CD8-positive, alpha-beta memory T cell (primary cell): ENCODE measurements at regions not wholly inside any gene's neighbourhood (a gene's known extent, or its start where the extent isn't known, plus 50 kb on each side); places are given as distances from the start of the nearest gene placed in this dataset.

Experiments
- CTCF ChIA-PET: fragments of 350-600 bp; sonication (Branson Sonifier 250); formaldehyde crosslinking; loops from one replicate; lab custom pipeline; 2021; ENCODE audit warnings: antibody characterized with exemption; lab: Charles Lee
- POLR2A ChIA-PET: fragments of 350-600 bp; sonication (Branson Sonifier 250); formaldehyde crosslinking; loops from one replicate; lab custom pipeline; 2021; ENCODE audit warnings: antibody characterized with exemption; lab: Charles Lee
- DNase-seq, 5 donors: peaks; one replicate each; pipeline versions ENCODE4 v3.0.0 to v3.0.0-alpha.2; 2020 to 2022; ENCODE audit warnings: mixed read lengths in 1 of 5
- H3K27ac ChIP-seq: one replicate; pipeline ENCODE4 v1.7.0; 2013; ENCODE audit warnings: low read depth, mild to moderate bottlenecking, low read length, moderate library complexity
- H3K27me3 ChIP-seq: 2 replicates; pipeline ENCODE4 v1.7.0; 2013; ENCODE audit warnings: low read length, mild to moderate bottlenecking; ENCODE audit not compliant: insufficient read depth, poor library complexity, severe bottlenecking
- H3K36me3 ChIP-seq: 2 replicates; pipeline ENCODE4 v1.7.0; 2013; ENCODE audit warnings: mild to moderate bottlenecking, low read length, moderate library complexity; ENCODE audit not compliant: insufficient read depth
- H3K4me1 ChIP-seq: 2 replicates; pipeline ENCODE4 v1.7.0; 2013; ENCODE audit warnings: mild to moderate bottlenecking, low read length, moderate library complexity; ENCODE audit not compliant: insufficient read depth
- H3K4me3 ChIP-seq: 2 replicates; pipeline ENCODE4 v1.7.0; 2013; ENCODE audit warnings: mild to moderate bottlenecking, low read length
- H3K9me3 ChIP-seq: 2 replicates; pipeline ENCODE4 v1.7.0; 2013; ENCODE audit warnings: mild to moderate bottlenecking, low read length
- H3K27ac Mint-ChIP-seq, 8 donors: one replicate each; pipeline ENCODE4 v1.8.0; 2020 to 2021; ENCODE audit warnings: mixed read lengths in 8 of 8, mild to moderate bottlenecking in 6 of 8, inconsistent platforms in 3 of 8, moderate library complexity in 3 of 8
- H3K27me3 Mint-ChIP-seq, 2 donors: one replicate each; pipeline ENCODE4 v1.8.0; 2020 to 2021; ENCODE audit warnings: mixed read lengths in 2 of 2, mild to moderate bottlenecking in 1 of 2, moderate library complexity in 1 of 2
- H3K36me3 Mint-ChIP-seq, 3 donors: one replicate each; pipeline ENCODE4 v1.8.0; 2020 to 2021; ENCODE audit warnings: mixed read lengths in 3 of 3, inconsistent platforms in 1 of 3, mild to moderate bottlenecking in 1 of 3
- H3K4me1 Mint-ChIP-seq, 3 donors: one replicate each; pipeline ENCODE4 v1.8.0; 2020 to 2021; ENCODE audit warnings: mixed read lengths in 3 of 3, inconsistent platforms in 1 of 3, mild to moderate bottlenecking in 1 of 3
- H3K4me3 Mint-ChIP-seq, 7 donors: one replicate each; pipeline ENCODE4 v1.8.0; 2020 to 2021; ENCODE audit warnings: mixed read lengths in 7 of 7, mild to moderate bottlenecking in 6 of 7, moderate library complexity in 4 of 7, inconsistent platforms in 2 of 7
- H3K9me3 Mint-ChIP-seq, 5 donors: one replicate each; pipeline ENCODE4 v1.8.0; 2020 to 2022; ENCODE audit warnings: mixed read lengths in 5 of 5, mild to moderate bottlenecking in 3 of 5, moderate library complexity in 2 of 5, inconsistent platforms in 1 of 5

DNA sequence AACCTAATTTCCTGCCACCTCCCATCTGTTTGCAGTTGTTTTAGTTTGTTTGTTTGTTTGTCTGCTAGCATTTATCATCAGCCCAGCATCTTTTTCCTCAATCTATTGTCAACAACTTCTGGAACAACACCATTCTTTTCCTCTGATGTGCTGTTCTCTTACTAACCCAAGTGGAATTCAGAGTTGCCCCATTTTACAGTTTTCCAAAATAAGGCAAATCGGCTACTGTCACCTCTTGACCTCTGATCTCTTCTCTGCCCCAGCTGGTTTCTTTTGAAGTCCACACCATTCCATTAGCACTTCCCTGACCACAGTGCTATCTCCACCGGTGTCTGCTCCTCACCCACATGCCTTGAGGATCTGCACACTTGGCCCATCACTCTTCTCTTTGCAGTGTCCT lies 102.4 kb downstream of the EFNB2 start:
- Histone ChIP-seq H3K9me3 (no peaks in the 10 kb centered on the region), H3K4me3 (no peak overlapping the region), H3K27me3 (no peaks in the 10 kb centered on the region), H3K27ac (no peak overlapping the region), H3K4me1 (no peaks in the 10 kb centered on the region), H3K36me3 (no peaks in the 10 kb centered on the region)
- Mint-ChIP-seq H3K27me3 (peaks cover 0 to 16% of the 10 kb centered on the region in 2 donors), H3K36me3 (no peaks in the 10 kb centered on the region), H3K27ac (no peak overlapping the region), H3K9me3 (peaks cover 0 to 2% (median 0%) of the 10 kb centered on the region in 5 donors), H3K4me1 (no peaks in the 10 kb centered on the region), H3K4me3 (no peak overlapping the region)
- DNase-seq = no peak
- POLR2A ChIA-PET = no interaction called here
- CTCF ChIA-PET = no interaction called here

DNA sequence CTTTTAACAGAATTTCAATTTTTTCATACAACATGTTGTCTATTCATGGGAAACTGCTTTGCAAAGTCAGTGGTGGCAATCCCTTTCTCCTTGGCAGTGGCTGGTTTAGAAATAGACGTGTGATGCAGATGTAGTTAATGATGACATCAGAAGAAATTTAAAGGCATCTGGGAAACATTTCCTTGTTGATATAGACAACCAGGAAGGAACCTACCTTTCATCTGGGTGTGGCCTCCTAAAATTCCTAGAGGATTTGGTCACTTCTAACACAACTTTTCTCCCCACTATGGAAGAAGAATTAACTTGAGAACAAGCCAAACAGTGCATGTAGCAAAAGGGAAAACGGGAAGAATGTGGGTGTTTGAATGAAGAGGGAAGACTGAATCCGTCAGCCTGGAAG lies 102.8 kb downstream of the EFNB2 start:
- Mint-ChIP-seq H3K27ac (no peak overlapping the region), H3K27me3 (peaks cover 0 to 17% of the 10 kb centered on the region in 2 donors), H3K9me3 (peaks cover 0 to 2% (median 0%) of the 10 kb centered on the region in 5 donors), H3K4me1 (no peaks in the 10 kb centered on the region), H3K36me3 (no peaks in the 10 kb centered on the region), H3K4me3 (no peak overlapping the region)
- CTCF ChIA-PET = no interaction called here
- DNase-seq = no peak
- Histone ChIP-seq H3K36me3 (no peaks in the 10 kb centered on the region), H3K4me1 (no peaks in the 10 kb centered on the region), H3K9me3 (no peaks in the 10 kb centered on the region), H3K4me3 (no peak overlapping the region), H3K27me3 (no peaks in the 10 kb centered on the region), H3K27ac (no peak overlapping the region)
- POLR2A ChIA-PET = no interaction called here

DNA sequence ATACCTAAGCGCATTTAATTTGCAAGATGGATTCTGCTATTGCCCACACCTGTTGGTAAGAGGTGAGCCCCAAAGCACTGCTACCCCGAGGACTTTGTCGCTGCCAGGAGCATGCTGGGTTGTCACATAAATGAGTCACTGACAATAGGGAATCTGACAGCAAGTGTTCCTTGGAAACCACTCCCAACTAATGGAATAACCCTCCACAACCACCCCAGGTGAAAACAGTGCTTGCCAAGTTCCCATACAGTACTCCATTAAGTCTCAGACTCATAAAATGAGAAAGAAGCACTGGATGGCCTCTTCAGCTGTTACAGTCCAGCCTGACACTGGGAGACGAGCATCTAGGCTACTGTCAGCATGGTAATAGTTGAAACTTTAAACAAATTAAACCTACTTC lies 108.6 kb downstream of the EFNB2 start:
- no peaks in the 10 kb centered on the region for H3K36me3 Mint-ChIP-seq
- no peaks in the 10 kb centered on the region for H3K9me3 ChIP-seq
- H3K27ac Mint-ChIP-seq = no peak overlapping the region
- ChIA-PET CTCF (no interaction called here), POLR2A (no interaction called here)
- no peaks in the 10 kb centered on the region for H3K27me3 ChIP-seq
- peaks cover 0 to 19% of the 10 kb centered on the region in 2 donors for H3K27me3 Mint-ChIP-seq
- no peaks in the 10 kb centered on the region for H3K36me3 ChIP-seq
- H3K4me3 Mint-ChIP-seq = no peak overlapping the region
- H3K9me3 Mint-ChIP-seq = peaks cover 0 to 2% (median 0%) of the 10 kb centered on the region in 5 donors
- no peak overlapping the region for H3K27ac ChIP-seq
- no peak overlapping the region for H3K4me3 ChIP-seq
- no peak for DNase-seq
- no peaks in the 10 kb centered on the region for H3K4me1 Mint-ChIP-seq
- H3K4me1 ChIP-seq = no peaks in the 10 kb centered on the region

DNA sequence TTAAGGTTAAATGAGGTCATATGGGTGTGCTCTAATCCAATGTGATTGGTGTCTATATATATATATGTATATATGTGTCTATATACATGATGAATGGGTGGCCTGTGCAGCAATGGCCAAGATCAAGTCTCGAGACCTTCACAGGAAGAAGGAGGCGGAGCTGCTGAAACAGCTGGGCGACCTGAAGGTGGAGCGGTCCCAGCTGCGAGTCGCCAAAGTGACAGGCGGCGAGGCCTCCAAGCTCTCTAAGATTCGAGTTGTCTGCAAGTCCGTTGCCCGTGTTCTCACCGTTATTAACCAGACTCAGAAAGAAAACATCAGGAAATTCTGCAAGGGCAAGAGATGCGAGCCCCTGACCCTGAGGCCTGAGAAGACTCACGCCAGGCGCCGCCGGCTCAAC lies 109.8 kb downstream of the EFNB2 start:
- Histone ChIP-seq H3K9me3 (no peaks in the 10 kb centered on the region), H3K4me1 (no peaks in the 10 kb centered on the region), H3K36me3 (no peaks in the 10 kb centered on the region), H3K4me3 (no peak overlapping the region), H3K27ac (no peak overlapping the region), H3K27me3 (no peaks in the 10 kb centered on the region)
- H3K4me3 Mint-ChIP-seq = no peak overlapping the region
- no peak for DNase-seq
- H3K27me3 Mint-ChIP-seq = peaks cover 0 to 19% of the 10 kb centered on the region in 2 donors
- H3K36me3 Mint-ChIP-seq = no peaks in the 10 kb centered on the region
- ChIA-PET POLR2A (no interaction called here), CTCF (no interaction called here)
- no peak overlapping the region for H3K27ac Mint-ChIP-seq
- H3K4me1 Mint-ChIP-seq = no peaks in the 10 kb centered on the region
- H3K9me3 Mint-ChIP-seq = no peaks in the 10 kb centered on the region

DNA sequence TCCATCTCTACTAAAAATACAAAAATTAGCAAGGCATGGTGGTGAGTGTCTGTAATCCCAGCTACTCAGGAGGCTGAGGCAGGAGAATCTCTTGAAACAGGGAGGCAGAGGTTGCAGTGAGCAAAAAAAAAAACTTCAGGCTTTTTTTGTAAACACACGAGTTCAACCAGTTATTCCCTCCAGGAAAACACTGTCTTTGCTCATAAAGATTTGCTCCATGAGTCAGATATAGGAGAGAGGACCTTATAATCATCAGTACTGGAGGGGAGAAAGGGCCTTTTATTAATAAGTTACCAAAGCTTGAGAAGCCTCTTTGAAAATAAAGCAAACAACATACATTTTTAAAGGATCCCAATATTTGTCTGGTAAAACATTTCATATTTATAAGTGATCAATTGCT lies 110.7 kb downstream of the EFNB2 start:
- H3K36me3 Mint-ChIP-seq = no peaks in the 10 kb centered on the region
- no peak overlapping the region for H3K27ac ChIP-seq
- H3K27me3 Mint-ChIP-seq = peaks cover under 1 to 19% of the 10 kb centered on the region in 2 donors
- no peaks in the 10 kb centered on the region for H3K4me1 Mint-ChIP-seq
- no peaks in the 10 kb centered on the region for H3K9me3 Mint-ChIP-seq
- H3K27ac Mint-ChIP-seq = no peak overlapping the region
- CTCF ChIA-PET = no interaction called here
- no peaks in the 10 kb centered on the region for H3K4me1 ChIP-seq
- no peak overlapping the region for H3K4me3 Mint-ChIP-seq
- POLR2A ChIA-PET = no interaction called here
- no peak overlapping the region for H3K4me3 ChIP-seq
- no peaks in the 10 kb centered on the region for H3K36me3 ChIP-seq
- no peaks in the 10 kb centered on the region for H3K27me3 ChIP-seq
- H3K9me3 ChIP-seq = no peaks in the 10 kb centered on the region
- no peak for DNase-seq

DNA sequence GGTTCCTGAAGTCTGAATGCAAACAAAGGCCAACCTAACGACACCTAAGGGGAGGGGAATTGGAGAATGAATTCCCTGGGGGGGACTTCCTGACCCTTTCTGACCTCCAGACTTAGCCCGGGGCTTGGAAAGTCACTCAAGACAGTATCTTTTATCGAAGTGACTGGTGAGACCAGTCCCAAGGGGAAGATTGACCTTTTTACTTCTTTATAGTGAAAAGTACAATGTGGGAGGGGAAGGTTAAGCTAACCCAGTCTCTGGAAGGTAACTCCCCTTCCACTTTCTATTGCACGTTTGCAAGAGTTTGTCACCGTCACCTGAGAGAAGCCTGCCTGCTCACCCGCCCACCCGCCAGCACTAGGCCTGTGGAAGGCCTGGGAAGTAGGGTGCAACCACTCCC lies 111.9 kb downstream of the EFNB2 start:
- no peak overlapping the region for H3K27ac ChIP-seq
- H3K4me3 ChIP-seq = no peak overlapping the region
- no peak overlapping the region for H3K4me3 Mint-ChIP-seq
- POLR2A ChIA-PET = no interaction called here
- H3K36me3 Mint-ChIP-seq = no peaks in the 10 kb centered on the region
- H3K4me1 Mint-ChIP-seq = no peaks in the 10 kb centered on the region
- H3K9me3 ChIP-seq = no peaks in the 10 kb centered on the region
- H3K4me1 ChIP-seq = no peaks in the 10 kb centered on the region
- CTCF ChIA-PET = no interaction called here
- H3K9me3 Mint-ChIP-seq = no peaks in the 10 kb centered on the region
- H3K27ac Mint-ChIP-seq = no peak overlapping the region
- no peak for DNase-seq
- H3K27me3 Mint-ChIP-seq = peaks cover 3 to 19% of the 10 kb centered on the region in 2 donors
- no peaks in the 10 kb centered on the region for H3K27me3 ChIP-seq
- H3K36me3 ChIP-seq = no peaks in the 10 kb centered on the region

DNA sequence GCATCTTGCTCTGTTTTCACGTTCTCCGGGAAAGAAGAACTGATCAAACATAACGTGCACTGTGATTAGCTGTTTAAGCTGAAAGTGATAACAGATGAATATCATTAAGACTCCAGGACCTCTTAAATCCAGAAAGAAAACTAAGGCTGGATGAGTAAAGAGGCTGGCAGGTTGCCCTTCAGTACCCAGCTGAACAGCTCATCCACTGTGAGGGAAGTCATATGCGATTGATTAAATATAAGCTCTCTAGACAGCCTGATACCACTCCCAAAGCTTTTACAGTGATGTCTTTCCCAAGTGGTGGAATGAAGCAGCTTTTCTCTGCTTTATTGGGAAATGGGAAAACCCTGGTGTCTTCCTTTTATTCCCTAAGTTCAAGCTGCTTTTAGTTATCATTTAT lies 116.9 kb downstream of the EFNB2 start:
- no peaks in the 10 kb centered on the region for H3K36me3 ChIP-seq
- POLR2A ChIA-PET = no interaction called here
- no peaks in the 10 kb centered on the region for H3K9me3 Mint-ChIP-seq

DNA sequence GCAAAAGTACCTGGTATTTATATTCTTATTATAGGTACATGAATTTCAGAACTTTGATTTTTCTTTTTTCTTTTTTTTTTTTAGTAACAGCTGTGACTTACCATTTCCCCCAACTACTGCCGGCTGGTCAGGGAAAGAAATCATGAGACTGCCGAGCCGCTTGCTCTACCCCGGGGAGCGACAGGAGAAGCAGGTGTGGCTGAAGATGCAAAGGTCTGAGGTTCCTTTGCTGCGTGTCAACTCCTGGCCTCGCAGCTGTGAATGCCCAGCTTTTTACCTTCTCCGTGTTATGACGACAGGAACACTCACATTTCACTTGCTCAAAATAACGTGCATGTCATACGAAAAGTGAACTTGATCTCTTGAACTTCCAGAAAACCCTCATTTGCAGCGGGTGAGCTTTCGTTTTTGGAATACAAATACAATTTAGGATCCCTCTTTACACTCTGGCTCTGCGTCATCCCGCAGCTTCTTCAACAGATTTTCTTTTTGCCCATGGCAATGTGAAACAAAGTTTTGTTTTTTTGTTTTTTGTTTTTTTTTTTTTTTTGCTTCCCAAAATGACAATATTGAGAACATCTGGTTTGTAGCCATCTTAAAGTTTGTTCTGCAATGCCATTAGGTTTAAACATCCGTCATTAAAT lies 117.9 kb downstream of the EFNB2 start:
- Mint-ChIP-seq H3K27ac (no peak overlapping the region), H3K9me3 (no peaks in the 10 kb centered on the region), H3K36me3 (no peaks in the 10 kb centered on the region), H3K4me1 (peaks cover 2 to 10% (median 8%) of the 10 kb centered on the region in 3 donors), H3K4me3 (peak overlapping the region in 3 of 7 donors; percentile 29 to 48 (median 46)), H3K27me3 (peaks cover under 1 to 6% of the 10 kb centered on the region in 2 donors)
- Histone ChIP-seq H3K27ac (no peak overlapping the region), H3K4me1 (no peaks in the 10 kb centered on the region), H3K27me3 (no peaks in the 10 kb centered on the region), H3K36me3 (no peaks in the 10 kb centered on the region), H3K9me3 (no peaks in the 10 kb centered on the region), H3K4me3 (no peak overlapping the region)
- no peak for DNase-seq
- CTCF ChIA-PET = no interaction called here
- POLR2A ChIA-PET = no interaction called here

More for the DNA sequence above, 116.9 kb downstream of the EFNB2 start:
- H3K4me1 ChIP-seq = no peaks in the 10 kb centered on the region
- no peaks in the 10 kb centered on the region for H3K27me3 ChIP-seq
- Mint-ChIP-seq H3K27me3 (peaks cover 6 to 7% of the 10 kb centered on the region in 2 donors), H3K4me3 (no peak overlapping the region), H3K4me1 (peaks cover 2 to 10% (median 8%) of the 10 kb centered on the region in 3 donors), H3K27ac (no peak overlapping the region), H3K36me3 (no peaks in the 10 kb centered on the region)
- H3K9me3 ChIP-seq = no peaks in the 10 kb centered on the region
- CTCF ChIA-PET = no interaction called here
- H3K4me3 ChIP-seq = no peak overlapping the region
- no peak overlapping the region for H3K27ac ChIP-seq
- no peak for DNase-seq
